Type B pancreatic cell (in vitro differentiated cells): ENCODE measurements at regions not wholly inside any gene's neighbourhood (a gene's known extent, or its start where the extent isn't known, plus 50 kb on each side); places are given as distances from the start of the nearest gene placed in this dataset.
"Not testable (repeated sequence)": the region's sequence is repeated elsewhere in the genome, so short reads cannot be mapped to it uniquely, and the experiment has no call there.

Experiments used
- DNase-seq: peaks from one replicate; pipeline ENCODE4 v3.0.0; 2021; ENCODE audit warnings: mixed read lengths; ENCODE audit not compliant: unreplicated experiment; ENCODE audit errors: extremely low spot score
- H3K27ac Mint-ChIP-seq: 2 replicates; pipeline ENCODE4 v1.8.0; 2021; ENCODE audit warnings: mild to moderate bottlenecking, mixed read lengths
- H3K27me3 Mint-ChIP-seq: 2 replicates; pipeline ENCODE4 v1.8.0; 2021; ENCODE audit warnings: mixed read lengths
- H3K36me3 Mint-ChIP-seq: 2 replicates; pipeline ENCODE4 v1.8.0; 2021; ENCODE audit warnings: mixed read lengths
- H3K4me1 Mint-ChIP-seq: one replicate; pipeline ENCODE4 v1.8.0; 2021; ENCODE audit warnings: mixed read lengths; ENCODE audit not compliant: unreplicated experiment
- H3K4me3 Mint-ChIP-seq: 2 replicates; pipeline ENCODE4 v1.8.0; 2021; ENCODE audit warnings: mild to moderate bottlenecking, mixed read lengths
- H3K9me3 Mint-ChIP-seq: 2 replicates; pipeline ENCODE4 v1.8.0; 2021; ENCODE audit warnings: mixed read lengths
- CTCF ChIP-seq: fragments of 200-600 bp; sonication (generic); conservative IDR thresholded peaks from 2 replicates; pipeline ENCODE4 v1.5.0; 2021; ENCODE audit warnings: antibody characterized with exemption, mild to moderate bottlenecking

- Mint-ChIP-seq H3K36me3 (no peaks in the 10 kb centered on the region), H3K9me3 (no peaks in the 10 kb centered on the region), H3K27ac (peak overlapping the region; percentile 35), H3K4me1 (peaks cover 22% of the 10 kb centered on the region), H3K27me3 (no peaks in the 10 kb centered on the region), H3K4me3 (no peak overlapping the region)
- no peak for TF ChIP-seq CTCF
- DNase-seq: no peak
Measured at GRCh38 chr3:177338697-177339219, 141.5 kb upstream of the TBL1XR1 start.

GRCh38 chr3:177339220-177339703 lies 142.0 kb upstream of the TBL1XR1 start:
- H3K27me3 Mint-ChIP-seq, H3K36me3 Mint-ChIP-seq, H3K4me3 Mint-ChIP-seq, DNase-seq, H3K9me3 Mint-ChIP-seq: not testable (repeated sequence)
- H3K27ac Mint-ChIP-seq: peak overlapping the region; percentile 35
- H3K4me1 Mint-ChIP-seq: peaks cover 22% of the 10 kb centered on the region

- no peak for TF ChIP-seq CTCF
- Mint-ChIP-seq H3K36me3 (no peaks in the 10 kb centered on the region), H3K4me3 (no peak overlapping the region), H3K4me1 (peaks cover 29% of the 10 kb centered on the region), H3K9me3 (no peaks in the 10 kb centered on the region), H3K27me3 (no peaks in the 10 kb centered on the region), H3K27ac (no peak overlapping the region)
- no peak for DNase-seq
Measured at GRCh38 chr3:177340243-177340830, 143.1 kb upstream of the TBL1XR1 start.

- no peak overlapping the region for H3K27ac Mint-ChIP-seq
- TF ChIP-seq CTCF: no peak
- DNase-seq: no peak
- H3K36me3 Mint-ChIP-seq: no peaks in the 10 kb centered on the region
- H3K27me3 Mint-ChIP-seq: no peaks in the 10 kb centered on the region
- no peaks in the 10 kb centered on the region for H3K9me3 Mint-ChIP-seq
- H3K4me3 Mint-ChIP-seq: no peak overlapping the region
- peaks cover 40% of the 10 kb centered on the region for H3K4me1 Mint-ChIP-seq
Measured at GRCh38 chr3:177341736-177342419, 144.6 kb upstream of the TBL1XR1 start.

GRCh38 chr3:177343122-177343625 lies 145.9 kb upstream of the TBL1XR1 start:
- Mint-ChIP-seq H3K36me3 (no peaks in the 10 kb centered on the region), H3K4me1 (peaks cover 29% of the 10 kb centered on the region), H3K27ac (no peak overlapping the region), H3K27me3 (no peaks in the 10 kb centered on the region), H3K4me3 (no peak overlapping the region), H3K9me3 (peaks cover 4% of the 10 kb centered on the region)
- no peak for TF ChIP-seq CTCF
- DNase-seq: no peak
